CD4-positive, alpha-beta T cell treated with Interleukin-21 for 1 hour (primary cell): ENCODE measurements at regions not wholly inside any gene's neighbourhood (a gene's known extent, or its start where the extent isn't known, plus 50 kb on each side); places are given as distances from the start of the nearest gene placed in this dataset.

ENCODE experiments used
- DNase-seq: peaks from one replicate; pipeline ENCODE4 v3.0.0-alpha.2; 2020

DNA sequence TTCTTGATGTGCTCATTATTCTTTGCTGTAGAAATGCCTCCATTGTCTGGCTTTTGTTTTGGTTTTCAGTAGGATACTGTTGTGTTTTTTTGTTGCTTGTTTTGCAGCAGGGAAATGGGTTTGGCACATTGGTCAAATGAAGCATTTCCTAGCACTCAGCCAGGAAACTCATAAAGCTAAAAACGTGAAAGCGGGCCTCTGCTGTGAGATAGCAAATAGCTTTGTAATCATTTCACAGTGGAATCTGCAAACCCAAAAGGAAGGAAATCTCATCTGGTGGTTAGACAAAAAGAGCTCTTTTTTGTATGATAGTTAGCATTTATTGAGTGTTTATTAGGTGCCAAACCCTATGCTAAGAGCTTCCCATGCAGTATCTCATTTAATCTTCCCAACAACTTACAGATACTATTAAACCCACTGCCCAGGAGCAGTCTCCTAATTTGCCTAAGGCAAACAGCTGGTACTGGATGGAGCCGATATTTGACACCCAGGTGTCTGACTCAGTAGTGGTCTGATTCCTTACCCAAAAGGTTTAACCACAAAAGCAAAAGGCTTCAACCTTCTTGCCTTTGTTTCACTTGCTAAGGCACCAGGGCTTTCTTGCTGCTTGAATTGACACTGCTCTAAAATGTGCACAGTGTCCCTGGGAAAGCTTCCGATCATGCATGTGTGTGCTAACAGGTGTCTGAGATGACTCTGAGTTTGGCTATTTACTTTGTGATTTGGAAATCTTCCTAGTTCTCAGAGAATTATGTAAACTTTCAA, 527.9 kb upstream of the MDFIC2 start:
- DNase-seq, result no peak

DNA sequence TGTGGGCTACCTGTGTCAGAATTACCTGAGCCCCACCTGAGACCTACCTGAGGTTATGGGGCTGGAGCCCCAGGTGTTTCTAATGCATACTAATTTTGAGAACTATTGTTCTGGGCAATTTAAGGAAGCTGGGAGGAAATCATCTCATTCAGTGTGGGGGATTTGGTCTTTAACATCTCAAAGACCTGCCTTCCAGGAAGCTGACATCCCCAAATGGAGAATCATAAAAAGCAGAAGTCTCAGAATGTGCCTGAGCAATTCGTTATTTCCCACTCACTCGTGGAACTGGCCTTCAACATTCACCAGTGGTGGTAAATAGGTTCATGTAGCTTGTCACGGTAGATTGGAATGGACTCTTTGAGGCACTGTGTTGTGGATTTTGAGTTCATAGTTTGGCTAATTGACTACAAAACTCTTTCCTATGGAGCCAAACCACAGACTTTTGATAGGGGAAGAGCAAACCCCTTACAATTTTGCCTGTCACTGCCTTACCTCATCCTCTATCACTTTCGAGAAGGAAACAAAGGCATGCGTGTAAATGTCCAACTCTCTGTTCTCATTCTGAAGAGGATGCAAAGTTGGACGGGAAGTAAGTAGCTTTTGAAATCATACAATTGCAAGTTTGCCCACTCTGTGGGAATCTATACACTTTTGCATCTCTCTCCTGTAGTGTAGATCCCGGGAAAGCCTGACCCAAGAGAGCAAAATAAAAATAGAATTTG, 521.0 kb upstream of the MDFIC2 start:
- DNase-seq, result no peak

DNA sequence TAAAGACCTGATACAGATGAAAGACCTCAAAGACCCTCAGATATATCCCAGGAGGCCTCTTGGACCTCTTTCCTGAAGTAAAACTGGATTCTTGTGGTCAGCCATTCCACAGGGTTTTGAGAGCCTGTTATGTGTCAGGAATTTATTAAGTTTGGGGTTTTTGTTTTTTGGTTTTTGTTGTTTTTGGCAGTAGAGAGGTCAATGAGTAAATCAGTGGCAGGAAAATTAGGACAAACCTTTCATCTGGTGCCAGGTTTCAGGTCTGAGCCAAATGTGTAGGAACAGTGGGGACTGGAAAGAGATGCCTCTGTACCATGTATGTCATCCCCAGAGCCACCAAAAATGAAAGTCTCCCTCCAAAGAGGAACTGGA, 520.4 kb upstream of the MDFIC2 start:
- no peak for DNase-seq

DNA sequence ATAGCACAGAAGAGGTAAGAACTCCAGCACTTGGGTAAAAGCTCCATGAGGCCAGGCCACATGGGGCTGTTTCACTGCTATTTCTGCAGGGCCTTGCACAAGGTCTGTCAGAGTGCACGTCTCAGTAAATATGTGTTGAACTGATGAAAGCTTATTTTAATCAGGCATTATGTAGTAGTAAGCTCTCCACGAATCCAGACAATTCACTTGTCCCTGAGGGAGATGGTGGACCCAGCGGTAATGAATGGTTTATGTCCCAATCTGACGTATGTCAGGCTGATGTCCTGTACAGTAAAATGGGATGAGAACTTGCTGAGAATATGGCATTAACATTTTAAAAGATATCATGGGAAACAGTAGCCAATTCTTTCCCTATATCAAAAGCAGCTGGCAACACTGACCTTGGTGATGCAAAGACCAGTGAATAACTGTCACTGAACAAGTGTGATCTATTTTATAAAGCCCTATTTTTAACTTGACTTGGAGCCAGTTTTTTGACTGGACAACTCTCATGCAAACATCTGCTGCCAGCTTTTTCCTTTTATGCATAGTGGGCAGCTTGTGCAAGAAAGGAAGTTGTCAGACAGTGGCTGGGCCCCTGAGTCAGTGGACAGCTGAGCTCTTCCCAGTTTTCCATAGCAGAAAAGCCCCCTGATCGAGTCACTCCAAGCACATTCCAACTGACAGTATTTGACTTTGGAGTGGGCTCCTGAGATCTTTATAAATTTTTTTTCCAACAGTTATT, 519.8 kb upstream of the MDFIC2 start:
- DNase-seq, result no peak

DNA sequence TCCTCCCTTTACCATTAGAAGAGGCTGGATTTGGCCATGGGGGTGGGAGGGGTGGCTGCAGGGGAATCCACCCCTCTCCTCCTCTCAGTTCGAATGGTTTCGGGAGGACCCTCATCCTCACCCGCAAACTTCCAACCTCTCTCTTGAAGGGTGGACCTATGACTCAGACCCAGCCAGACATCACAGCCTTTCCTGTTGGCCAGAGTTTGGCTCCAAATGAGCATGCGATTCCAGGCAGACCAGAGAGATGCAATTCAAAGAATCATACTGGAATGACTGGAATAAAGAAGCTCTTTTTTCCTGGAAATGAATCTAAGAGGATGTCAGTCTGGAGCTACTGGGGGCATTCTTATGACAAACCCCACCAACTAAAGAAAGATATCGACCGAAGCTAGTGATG, 516.7 kb upstream of the MDFIC2 start:
- DNase-seq, result no peak

DNA sequence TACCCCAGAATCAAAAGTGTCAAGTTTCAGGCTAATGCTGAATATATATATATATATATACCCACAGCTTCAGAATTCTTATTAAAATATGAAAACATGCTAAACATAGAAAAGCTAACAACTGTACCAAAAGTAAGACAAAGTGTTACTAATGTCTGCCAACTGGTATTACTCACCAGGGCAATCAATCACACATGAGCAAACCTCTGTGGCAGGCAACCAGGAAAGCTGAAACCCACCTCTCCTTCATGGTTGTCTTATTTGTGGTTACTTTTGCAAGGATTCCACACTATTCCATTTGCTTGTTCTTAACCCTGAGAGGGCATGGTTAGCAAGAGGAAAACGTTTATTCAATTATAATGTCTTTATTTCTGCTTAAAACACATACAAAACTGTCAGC, 512.3 kb upstream of the MDFIC2 start:
- no peak for DNase-seq

DNA sequence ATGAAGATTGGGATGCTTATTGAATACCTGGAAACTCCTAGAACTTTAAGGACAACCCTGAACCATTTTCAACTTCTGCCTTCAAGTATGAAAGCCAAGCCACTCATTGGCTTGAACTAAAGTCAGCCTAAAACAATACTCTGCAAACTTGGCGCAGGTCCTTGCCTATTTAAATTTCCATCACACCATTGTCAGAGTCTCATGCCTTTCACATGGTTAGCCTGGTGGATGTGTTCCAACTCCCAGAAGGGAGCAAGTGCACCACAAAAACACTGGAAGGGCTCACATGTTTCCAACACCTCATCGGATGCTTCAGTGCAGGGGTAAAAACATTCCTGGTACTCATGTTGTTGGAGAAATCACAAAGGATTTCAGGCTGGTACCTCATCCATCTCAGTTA, 511.6 kb upstream of the MDFIC2 start:
- DNase-seq, result no peak

DNA sequence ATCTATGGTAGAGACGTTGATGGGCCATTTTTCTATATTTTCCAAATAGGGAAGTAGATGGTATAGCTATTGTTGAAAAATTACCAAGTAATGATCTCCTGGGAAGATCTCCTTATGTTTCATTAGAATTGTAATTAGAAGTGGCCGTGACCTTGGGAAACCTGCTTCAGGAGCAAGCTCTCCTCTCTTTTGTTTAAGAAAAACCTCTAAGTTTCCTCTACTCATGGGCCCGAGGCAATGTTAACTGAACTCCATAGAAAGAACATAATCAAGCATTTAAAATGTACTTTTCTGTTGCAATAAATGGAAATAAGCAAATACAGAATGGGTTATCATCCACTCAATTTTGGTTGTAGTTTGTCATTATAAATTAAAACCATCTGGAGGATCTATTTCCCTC, 511.2 kb upstream of the MDFIC2 start:
- no peak for DNase-seq

DNA sequence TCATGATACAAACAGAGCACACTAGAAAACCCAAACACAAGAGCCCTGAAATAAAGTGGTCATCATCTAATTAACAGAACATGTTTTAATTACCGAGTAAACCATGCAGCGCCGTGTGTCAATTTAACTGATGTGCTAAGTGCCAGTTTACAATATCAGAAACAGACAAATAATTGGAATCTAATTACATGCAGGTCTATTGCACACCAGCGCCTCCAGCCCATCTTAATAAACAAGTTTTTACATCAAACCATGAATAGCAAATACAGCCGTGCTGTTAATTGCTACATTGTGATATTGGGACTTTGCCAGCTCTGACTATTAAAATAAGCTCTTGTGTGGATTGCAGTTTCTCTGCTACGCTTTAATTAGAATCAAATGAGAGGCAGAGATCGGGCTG, 510.2 kb upstream of the MDFIC2 start:
- no peak for DNase-seq

DNA sequence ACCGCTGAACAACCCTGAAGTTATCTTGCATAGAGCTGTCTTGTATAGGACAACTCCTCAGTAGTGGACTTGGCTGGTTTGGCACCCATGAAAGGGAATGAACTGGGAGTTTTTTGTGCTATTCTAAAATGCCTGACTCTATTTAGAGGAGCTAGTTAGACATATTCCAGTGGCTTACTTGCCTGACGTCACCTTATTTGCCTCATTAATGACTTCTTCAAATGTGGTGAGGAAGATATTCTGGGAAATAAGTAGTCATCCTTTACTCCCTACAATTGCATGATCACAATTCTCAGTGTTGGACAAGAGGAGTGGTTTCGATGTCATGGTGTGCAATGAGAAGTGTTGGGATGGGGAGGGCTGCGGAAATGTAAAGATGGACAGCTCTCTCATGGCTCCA, 509.2 kb upstream of the MDFIC2 start:
- DNase-seq, result no peak

DNA sequence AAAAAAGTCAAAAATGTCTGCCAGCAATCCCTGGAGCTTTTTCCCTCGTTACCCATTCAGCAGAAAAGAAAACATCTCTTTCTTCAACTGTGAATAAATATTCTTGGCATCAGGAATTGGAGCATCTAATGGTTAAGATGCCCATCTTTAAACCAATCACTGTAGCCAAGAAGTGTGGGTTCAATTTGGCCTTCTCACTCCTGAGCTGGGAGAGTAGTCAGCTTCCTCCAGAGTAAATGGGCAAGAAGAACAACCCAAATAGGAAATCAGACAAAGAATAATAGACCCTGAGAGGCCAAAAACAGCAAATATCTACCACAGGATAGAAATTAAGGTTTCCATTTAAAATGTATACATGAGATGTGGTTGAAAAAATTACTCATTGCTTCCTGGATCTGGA, 508.0 kb upstream of the MDFIC2 start:
- no peak for DNase-seq

DNA sequence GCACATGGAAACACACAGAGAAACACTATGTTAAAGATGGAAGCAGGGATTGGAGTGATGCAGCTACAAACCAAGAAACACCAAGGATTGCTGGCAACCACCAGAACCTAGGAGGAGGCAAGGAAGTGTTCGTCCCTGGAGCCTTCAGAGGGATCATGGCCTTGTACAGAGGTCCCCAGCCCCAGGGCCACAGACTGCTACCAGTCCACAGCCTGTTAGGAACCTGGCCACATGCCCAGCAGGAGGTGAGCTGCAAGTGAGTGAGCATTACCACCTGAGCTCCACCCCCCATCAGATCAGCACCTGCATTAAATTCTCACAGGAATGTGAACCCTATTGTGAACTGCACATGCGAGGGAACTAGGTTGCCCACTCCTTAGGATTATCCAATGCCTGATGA, 505.7 kb upstream of the MDFIC2 start:
- no peak for DNase-seq

DNA sequence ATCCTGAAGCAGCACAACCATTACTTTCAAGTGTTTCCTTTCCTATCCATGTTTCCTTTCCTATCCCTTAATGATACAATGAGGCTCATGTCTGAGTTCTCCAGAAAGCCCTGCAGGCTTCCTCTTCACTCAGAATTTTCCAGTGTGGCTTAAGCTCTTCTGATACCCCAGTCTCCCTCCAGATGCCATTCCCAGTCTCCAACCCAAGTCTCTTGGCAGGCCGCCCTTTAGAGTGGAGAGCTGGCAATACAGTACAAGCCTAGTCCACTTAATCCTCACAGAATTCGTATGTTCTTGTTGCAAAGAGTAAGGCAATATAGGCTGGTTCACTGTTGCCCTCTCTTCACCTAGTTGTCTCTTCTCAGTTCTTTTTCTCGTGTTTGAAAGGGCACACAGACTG, 503.9 kb upstream of the MDFIC2 start:
- DNase-seq, result no peak

DNA sequence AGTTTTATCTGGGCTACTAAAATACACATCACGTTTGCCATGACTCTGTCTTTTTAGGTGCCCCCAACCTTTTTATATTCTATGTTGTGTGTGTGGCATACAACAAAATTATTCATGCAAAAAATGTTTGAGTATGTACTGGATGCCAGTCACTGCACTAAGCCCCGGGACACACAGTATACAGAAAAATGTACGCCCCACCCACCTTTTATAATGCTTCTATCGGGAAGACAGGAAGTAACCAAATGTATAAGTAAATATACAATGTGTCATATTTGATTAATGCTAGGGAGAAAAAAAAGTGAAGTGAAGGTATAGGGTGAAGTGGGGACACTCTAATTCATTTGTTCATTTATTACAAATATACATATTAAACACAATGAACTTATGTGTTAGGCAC, 503.4 kb upstream of the MDFIC2 start:
- DNase-seq, result no peak

DNA sequence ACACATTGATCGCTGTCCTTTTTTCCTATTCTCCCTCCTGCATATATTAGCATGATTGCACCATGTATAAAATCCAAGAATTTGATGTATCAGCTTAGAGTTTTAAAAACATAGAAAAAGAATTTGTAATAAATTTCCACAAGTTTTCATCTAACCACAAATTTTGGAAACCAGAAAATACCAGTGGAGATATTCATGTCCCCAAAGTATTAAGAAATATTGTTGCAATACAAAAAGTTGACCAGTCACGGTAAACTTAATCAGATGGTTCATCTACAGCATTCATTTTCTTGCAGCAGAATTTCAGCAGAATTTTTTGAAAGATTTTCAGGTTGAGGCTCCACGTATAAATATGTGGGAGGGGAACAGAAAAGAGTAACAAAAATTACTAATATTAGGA, 500.9 kb upstream of the MDFIC2 start:
- no peak for DNase-seq

DNA sequence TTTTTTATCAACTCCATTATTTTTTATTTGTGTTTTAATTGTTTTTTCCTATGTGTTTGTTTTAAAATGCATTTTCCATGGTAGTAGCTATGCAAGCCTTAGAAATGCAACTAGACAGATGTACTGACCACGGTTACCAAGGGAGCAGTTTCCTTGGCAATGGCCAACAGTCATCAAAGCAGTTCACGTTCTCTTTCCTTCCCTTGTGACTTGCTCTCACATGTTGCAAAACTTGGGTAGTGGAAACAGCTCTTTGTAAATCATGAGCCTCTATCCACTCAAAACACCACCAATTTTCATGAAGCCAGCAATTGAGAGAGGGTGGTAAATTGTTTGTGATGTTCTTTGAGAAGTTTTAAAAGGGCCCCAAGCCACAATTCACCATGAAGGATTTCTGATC, 499.4 kb upstream of the MDFIC2 start:
- no peak for DNase-seq

DNA sequence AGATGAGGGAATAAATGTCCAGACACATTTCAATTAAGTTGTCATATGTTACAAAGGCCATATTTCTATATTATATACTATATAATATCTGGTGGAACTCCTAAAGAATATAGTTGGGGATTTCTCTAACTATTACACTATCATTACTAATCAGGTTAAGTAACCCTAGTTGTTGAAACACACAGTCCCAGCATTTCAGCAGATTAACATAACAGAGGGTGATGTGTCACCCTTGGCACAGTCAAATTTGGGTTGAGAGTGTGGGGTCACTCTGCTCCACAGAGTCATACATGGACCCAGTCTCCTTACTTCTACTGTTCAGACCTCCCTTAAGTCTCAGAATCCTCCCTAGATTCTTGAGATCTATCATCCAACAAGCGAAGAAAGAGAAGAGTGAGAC, 496.4 kb upstream of the MDFIC2 start:
- DNase-seq, result no peak

DNA sequence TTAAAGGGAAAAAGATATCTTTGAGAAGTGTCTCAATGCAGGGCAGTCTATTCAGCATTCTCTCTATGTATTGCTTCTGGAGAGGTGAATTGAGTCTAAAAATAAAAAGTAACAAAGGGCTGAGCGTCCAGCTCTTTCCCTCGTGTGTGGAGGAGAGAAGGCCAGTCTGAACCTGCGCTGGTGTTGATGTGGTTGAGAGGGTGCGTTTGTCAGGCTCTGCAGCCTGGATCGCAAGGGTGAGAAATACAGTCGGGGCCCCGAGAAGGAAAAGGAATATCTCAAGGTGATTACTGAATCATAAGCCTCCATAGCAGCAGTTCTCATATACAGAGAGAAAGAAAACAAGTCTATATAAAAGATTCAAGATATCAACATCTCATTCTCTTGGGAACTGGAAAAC, 494.1 kb upstream of the MDFIC2 start:
- DNase-seq, result no peak

DNA sequence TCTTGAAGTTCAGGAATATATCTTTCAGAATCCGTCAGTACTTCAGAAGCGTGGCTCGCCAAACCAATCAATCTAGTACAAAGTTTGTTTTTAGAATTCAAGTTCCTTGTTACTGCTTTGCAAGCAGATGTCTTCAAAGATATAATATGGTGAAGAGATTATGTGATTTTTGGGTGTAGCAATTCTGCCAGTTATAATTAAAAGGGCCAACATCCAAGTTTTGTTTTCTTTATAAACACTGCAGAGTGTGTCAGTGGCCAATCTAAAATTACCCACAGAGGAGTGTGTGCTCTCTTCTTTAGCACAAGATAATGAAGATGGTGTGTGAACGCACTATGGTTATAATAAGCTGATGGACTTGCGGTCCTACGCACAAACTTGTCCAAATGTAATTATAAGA, 493.6 kb upstream of the MDFIC2 start:
- DNase-seq, result no peak

DNA sequence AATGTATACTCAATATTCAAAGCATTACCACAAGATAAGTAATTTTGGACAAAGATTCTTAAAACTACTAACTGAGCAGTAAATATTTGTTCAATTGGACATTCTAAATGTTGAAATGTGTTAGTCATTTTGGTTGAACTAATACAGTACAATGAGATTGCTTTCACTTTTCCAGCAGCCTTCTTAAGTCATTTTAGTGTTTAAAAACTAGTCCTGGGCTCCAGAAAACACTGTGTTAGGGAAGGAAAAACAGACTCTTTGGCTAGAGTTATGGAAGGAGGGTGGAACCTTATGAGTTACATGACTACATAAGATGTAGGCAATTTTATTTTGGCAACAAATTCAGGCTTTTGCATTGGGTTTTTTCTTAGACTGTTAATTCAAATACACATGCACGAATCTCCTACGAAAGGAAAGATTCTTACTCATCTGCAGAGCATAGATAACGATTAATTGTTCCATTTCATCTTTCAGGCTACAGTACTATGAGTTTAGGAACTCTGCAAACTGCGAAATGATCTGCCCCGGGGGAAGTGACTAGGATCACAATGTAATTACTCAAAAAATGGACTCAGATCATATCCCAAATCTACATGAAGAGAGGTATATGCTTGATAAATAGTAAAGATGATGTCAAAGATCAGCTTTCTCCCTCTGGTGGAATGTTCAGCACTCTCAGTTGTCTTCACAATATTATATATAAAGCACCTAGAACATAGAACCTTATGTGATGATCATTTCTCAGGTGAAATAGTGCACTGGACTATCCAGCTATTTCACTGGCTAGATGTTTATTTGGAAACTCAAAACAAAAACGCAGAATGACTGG, 492.8 kb upstream of the MDFIC2 start:
- no peak for DNase-seq

DNA sequence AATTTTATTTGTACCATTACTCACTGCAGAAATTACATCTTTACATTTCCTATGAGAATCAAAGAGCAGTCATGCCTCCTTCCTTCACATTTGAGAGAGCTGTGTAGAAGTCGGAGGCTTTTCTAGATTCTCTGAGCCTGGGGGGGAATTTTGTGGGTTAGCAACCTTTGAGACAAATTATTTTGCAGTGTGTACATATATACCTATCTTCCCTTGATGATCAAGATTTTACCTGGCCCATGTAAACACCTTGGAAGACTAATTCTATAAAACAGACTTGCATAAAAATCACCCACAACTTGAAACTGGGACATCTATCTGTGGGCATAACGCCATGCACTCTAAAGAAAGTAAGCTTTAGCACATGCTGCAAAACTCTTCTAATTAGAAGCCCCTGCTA, 491.5 kb upstream of the MDFIC2 start:
- no peak for DNase-seq

DNA sequence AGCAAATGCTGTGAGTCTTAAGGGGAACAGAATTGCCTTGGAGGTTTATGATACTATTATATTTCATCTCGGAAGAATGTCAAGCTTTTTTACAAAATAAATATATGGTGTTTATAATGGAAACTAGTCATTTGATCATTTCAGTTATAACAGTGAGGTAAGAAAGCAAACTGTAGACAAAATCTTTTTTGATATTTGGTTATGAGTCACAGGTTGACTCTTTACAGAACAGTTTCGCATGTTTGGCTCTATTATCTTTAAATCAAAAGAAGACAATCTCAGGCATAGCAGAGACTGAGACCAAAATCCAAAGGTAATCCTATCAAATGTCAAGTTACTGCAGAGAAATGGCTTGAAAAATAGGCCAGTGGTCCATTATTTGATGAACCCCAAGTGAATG, 490.9 kb upstream of the MDFIC2 start:
- no peak for DNase-seq

DNA sequence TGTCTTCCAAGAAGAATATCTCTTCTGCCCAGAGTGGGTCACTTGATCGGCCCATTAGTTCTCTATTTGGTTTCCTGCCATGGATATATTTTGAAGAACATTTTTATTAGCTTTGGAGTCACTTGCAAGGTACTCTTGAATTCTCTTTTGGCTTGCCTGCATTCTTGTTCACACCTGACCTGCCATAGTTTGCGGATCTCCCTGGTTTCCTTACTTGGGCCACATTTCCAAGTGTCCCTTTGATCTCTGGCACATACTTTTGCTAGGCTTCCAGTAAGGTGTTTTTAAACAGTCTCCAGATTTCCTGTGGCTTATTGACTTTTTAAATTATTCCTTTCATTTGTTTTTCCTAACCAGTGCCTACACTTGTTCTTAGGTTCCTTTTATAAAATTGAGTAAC, 488.5 kb upstream of the MDFIC2 start:
- no peak for DNase-seq
